ENCODE measurements at regions not wholly inside any gene's neighbourhood (a gene's known extent, or its start where the extent isn't known, plus 50 kb on each side); places are given as distances from the start of the nearest gene placed in this dataset.
"Not testable (repeated sequence)": the region's sequence is repeated elsewhere in the genome, so short reads cannot be mapped to it uniquely, and the experiment has no call there.

- not testable (repeated sequence) for TF ChIP-seq POLR2AphosphoS5, POLR2A (IDR thresholded peaks at IDR 0.05)
- TF ChIP-seq, protein P1, sequence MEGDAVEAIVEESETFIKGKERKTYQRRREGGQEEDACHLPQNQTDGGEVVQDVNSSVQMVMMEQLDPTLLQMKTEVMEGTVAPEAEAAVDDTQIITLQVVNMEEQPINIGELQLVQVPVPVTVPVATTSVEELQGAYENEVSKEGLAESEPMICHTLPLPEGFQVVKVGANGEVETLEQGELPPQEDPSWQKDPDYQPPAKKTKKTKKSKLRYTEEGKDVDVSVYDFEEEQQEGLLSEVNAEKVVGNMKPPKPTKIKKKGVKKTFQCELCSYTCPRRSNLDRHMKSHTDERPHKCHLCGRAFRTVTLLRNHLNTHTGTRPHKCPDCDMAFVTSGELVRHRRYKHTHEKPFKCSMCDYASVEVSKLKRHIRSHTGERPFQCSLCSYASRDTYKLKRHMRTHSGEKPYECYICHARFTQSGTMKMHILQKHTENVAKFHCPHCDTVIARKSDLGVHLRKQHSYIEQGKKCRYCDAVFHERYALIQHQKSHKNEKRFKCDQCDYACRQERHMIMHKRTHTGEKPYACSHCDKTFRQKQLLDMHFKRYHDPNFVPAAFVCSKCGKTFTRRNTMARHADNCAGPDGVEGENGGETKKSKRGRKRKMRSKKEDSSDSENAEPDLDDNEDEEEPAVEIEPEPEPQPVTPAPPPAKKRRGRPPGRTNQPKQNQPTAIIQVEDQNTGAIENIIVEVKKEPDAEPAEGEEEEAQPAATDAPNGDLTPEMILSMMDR (IDR thresholded peaks at IDR 0.05 in 8 of 11, conservative IDR thresholded peaks at IDR 0.05 in 3 of 11): not testable (repeated sequence)
These were observed 1090.5 kb upstream of the EDIL3 start for GRCh38 chr5:85475151-85475550.
